Gastroesophageal sphincter (tissue), 4 donors: ENCODE measurements at regions not wholly inside any gene's neighbourhood (a gene's known extent, or its start where the extent isn't known, plus 50 kb on each side); places are given as distances from the start of the nearest gene placed in this dataset.
"Not testable (repeated sequence)": the region's sequence is repeated elsewhere in the genome, so short reads cannot be mapped to it uniquely, and the experiment has no call there.

Source experiments
- ATAC-seq: fragments of 150-250 bp; one replicate; pipeline ENCODE4 v1.9.1; 2016; ENCODE audit warnings: mild to moderate bottlenecking, moderate library complexity
- H3K27ac ChIP-seq, 4 donors: fragments of 200-600 bp; sonication (generic) in 3 of 4; 1 replicate in 3 of 4; 2 replicates in 1 of 4; pipeline ENCODE4 v1.5.1; 2016 to 2019
- H3K27me3 ChIP-seq: fragments of 200-600 bp; sonication (generic); one replicate; pipeline ENCODE4 v1.5.1; 2019
- H3K36me3 ChIP-seq, 2 donors: fragments of 200-600 bp; sonication (generic); one replicate each; pipeline ENCODE4 v1.5.1; 2019; ENCODE audit warnings: control low read depth in 1 of 2
- H3K4me1 ChIP-seq, 3 donors: fragments of 200-600 bp; sonication (generic); 1 replicate in 2 of 3; 2 replicates in 1 of 3; pipeline ENCODE4 v1.5.1; 2016 to 2019; ENCODE audit warnings: control low read depth in 2 of 3
- H3K4me3 ChIP-seq, 2 donors: fragments of 200-600 bp; sonication (generic); one replicate each; pipeline ENCODE4 v1.5.1; 2019; ENCODE audit warnings: mild to moderate bottlenecking in 1 of 2, moderate library complexity in 1 of 2
- H3K9me3 ChIP-seq, 3 donors: fragments of 200-600 bp; sonication (generic); one replicate each; pipeline ENCODE4 v1.5.1; 2017 to 2019; ENCODE audit warnings: control low read depth in 2 of 3
- CTCF ChIP-seq, 4 experiments: fragments of 200-600 bp in 2 of 4; fragments of 450-650 bp in 2 of 4; sonication (generic) in 1 of 4; IDR thresholded peaks; one replicate each; pipeline ENCODE4 v1.5.1; 2017 to 2019; ENCODE audit warnings: antibody characterized with exemption in 4 of 4, mild to moderate bottlenecking in 2 of 4, moderate library complexity in 2 of 4
- EP300 ChIP-seq: sonication (generic); formaldehyde crosslinking; IDR thresholded peaks from one replicate; pipeline ENCODE4 v1.6.1; 2017; ENCODE audit warnings: antibody characterized with exemption, mild to moderate bottlenecking
- POLR2A ChIP-seq, 2 donors: fragments of 450-650 bp; IDR thresholded peaks; one replicate each; pipeline ENCODE4 v1.6.1; 2017; ENCODE audit warnings: antibody characterized with exemption in 2 of 2, mild to moderate bottlenecking in 2 of 2, moderate library complexity in 1 of 2
- POLR2AphosphoS5 ChIP-seq: sonication (generic); formaldehyde crosslinking; IDR thresholded peaks from one replicate; pipeline ENCODE4 v1.6.1; 2017; ENCODE audit warnings: antibody characterized with exemption
- WGBS, 2 donors: methylation state at CpG; one replicate each; pipeline ENCODE4 v1.1.5; 2018; ENCODE audit warnings: low coverage in 1 of 2; 5-methylcytosine and 5-hydroxymethylcytosine counted together

- Histone ChIP-seq H3K4me1 (no peaks in the 10 kb centered on the region), H3K27ac (peak overlapping the region in 1 of 4 donors; percentile 2), H3K9me3 (no peaks in the 10 kb centered on the region), H3K36me3 (no peaks in the 10 kb centered on the region), H3K27me3 (no peaks in the 10 kb centered on the region), H3K4me3 (no peak overlapping the region)
- no peak for ATAC-seq
- no peak for TF ChIP-seq POLR2AphosphoS5
- no peak for TF ChIP-seq CTCF (IDR thresholded peaks at IDR 0.05)
- no peak for TF ChIP-seq EP300
- no peak for TF ChIP-seq POLR2A (IDR thresholded peaks at IDR 0.05)
- 80 to 81% methylated on average over 6 to 11 of the region's 11 CpGs for WGBS, 2 donors
Measured at GRCh38 chr12:124160097-124160756, 134.7 kb upstream of the RFLNA start.

GRCh38 chr12:124161402-124161801 is 133.5 kb upstream of the RFLNA start:
- not testable (repeated sequence) for H3K4me3 ChIP-seq, H3K36me3 ChIP-seq, H3K4me1 ChIP-seq, H3K9me3 ChIP-seq, ATAC-seq, H3K27ac ChIP-seq, H3K27me3 ChIP-seq
- 47 to 83% methylated on average over 3 to 7 of the region's 9 CpGs for WGBS, 2 donors

GRCh38 chr12:124162151-124163110 is 132.5 kb upstream of the RFLNA start:
- TF ChIP-seq POLR2A (IDR thresholded peaks at IDR 0.05) (no peak), EP300 (no peak), CTCF (IDR thresholded peaks at IDR 0.05) (no peak), POLR2AphosphoS5 (no peak)
- WGBS, 2 donors = 94 to 96% methylated on average over 4 to 5 of the region's 6 CpGs
- no peak overlapping the region for H3K4me3 ChIP-seq
- H3K4me1 ChIP-seq = no peaks in the 10 kb centered on the region
- no peak overlapping the region for H3K27ac ChIP-seq
- no peaks in the 10 kb centered on the region for H3K27me3 ChIP-seq
- H3K36me3 ChIP-seq = no peaks in the 10 kb centered on the region
- ATAC-seq = no peak
- H3K9me3 ChIP-seq = no peaks in the 10 kb centered on the region

DNA sequence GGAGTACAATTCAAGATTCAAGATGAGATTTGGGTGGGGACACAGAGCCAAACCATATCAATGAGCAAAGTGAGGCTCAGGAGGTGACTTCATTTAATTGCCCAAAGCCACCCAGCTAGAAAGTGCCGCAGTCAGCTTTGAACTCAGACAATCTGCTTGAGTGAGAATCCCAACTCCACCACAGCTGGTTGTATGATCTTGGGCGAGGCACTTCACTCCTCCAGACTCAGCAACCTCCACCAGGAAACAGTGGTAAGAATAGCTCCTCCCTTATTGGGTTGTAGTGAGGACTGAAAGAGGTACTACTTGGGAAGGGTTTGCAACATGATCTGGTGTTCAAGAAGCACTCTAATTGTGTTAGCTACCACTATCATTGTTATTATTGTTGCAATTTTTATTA is 129.2 kb upstream of the RFLNA start:
- Histone ChIP-seq H3K27ac (no peak overlapping the region), H3K4me1 (no peaks in the 10 kb centered on the region), H3K4me3 (no peak overlapping the region), H3K36me3 (no peaks in the 10 kb centered on the region), H3K9me3 (no peaks in the 10 kb centered on the region), H3K27me3 (no peaks in the 10 kb centered on the region)
- TF ChIP-seq POLR2A (IDR thresholded peaks at IDR 0.05) = no peak
- TF ChIP-seq EP300 = no peak
- no peak for TF ChIP-seq CTCF (IDR thresholded peaks at IDR 0.05)
- TF ChIP-seq POLR2AphosphoS5 = no peak
- ATAC-seq = no peak
- 86 to 90% methylated on average over 2 of the region's 2 CpGs for WGBS, 2 donors

GRCh38 chr12:124167141-124167540 is 127.8 kb upstream of the RFLNA start:
- Histone ChIP-seq H3K4me3 (no peak overlapping the region), H3K9me3 (no peaks in the 10 kb centered on the region), H3K4me1 (no peaks in the 10 kb centered on the region), H3K27me3 (no peaks in the 10 kb centered on the region), H3K27ac (no peak overlapping the region), H3K36me3 (no peaks in the 10 kb centered on the region)
- TF ChIP-seq CTCF (IDR thresholded peaks at IDR 0.05) = no peak
- no peak for TF ChIP-seq POLR2A (IDR thresholded peaks at IDR 0.05)
- TF ChIP-seq EP300 = no peak
- no peak for TF ChIP-seq POLR2AphosphoS5
- WGBS, 2 donors = 92 to 95% methylated on average over 8 to 16 of the region's 21 CpGs
- ATAC-seq = no peak
